ENCODE measurements at regions not wholly inside any gene's neighbourhood (a gene's known extent, or its start where the extent isn't known, plus 50 kb on each side); places are given as distances from the start of the nearest gene placed in this dataset.

DNA sequence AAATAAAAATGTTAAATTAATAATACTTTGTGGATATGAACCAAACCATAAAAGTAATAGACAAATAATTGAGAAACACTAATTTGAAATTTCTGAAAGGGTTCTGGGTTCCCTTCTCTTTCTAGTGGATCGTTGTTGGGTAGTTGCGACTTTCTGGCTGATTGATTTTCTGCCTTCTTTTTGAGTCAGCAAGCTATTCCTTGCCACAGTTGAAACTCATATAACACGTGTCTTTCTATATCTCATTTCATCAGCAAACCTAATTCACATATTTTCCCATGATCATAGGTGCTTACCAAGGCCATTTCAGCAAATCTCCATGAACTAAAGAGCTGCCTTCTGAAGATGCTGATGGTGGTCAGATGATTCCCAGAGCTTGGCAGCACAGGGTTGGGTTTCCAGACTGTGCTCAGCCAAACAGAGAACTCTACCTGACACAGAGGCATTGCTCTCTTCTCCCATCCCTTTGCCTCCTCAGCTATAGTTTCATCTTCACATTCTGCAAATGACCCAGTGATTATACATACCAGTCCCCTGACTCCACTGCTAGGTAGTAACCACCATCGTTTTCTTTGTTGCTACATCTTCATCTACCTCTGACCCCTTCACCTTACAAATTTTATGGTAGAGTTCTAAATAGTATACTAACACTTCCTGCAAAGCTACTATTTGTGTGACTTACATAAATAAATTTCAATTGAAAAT, 383.9 kb upstream of the DPH6 start:
- TF ChIP-seq, protein P1, sequence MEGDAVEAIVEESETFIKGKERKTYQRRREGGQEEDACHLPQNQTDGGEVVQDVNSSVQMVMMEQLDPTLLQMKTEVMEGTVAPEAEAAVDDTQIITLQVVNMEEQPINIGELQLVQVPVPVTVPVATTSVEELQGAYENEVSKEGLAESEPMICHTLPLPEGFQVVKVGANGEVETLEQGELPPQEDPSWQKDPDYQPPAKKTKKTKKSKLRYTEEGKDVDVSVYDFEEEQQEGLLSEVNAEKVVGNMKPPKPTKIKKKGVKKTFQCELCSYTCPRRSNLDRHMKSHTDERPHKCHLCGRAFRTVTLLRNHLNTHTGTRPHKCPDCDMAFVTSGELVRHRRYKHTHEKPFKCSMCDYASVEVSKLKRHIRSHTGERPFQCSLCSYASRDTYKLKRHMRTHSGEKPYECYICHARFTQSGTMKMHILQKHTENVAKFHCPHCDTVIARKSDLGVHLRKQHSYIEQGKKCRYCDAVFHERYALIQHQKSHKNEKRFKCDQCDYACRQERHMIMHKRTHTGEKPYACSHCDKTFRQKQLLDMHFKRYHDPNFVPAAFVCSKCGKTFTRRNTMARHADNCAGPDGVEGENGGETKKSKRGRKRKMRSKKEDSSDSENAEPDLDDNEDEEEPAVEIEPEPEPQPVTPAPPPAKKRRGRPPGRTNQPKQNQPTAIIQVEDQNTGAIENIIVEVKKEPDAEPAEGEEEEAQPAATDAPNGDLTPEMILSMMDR (IDR thresholded peaks at IDR 0.05; ENCODE audit: unreplicated experiment), result no peak
- H3K36me3 Mint-ChIP-seq (ENCODE audit: insufficient read depth, unreplicated experiment), result no peaks in the 10 kb centered on the region
- H3K9me3 Mint-ChIP-seq (ENCODE audit: low read depth, unreplicated experiment), result no peaks in the 10 kb centered on the region
- no TSS peak for BruUV-seq (replicated peaks)
- DNase-seq, result no peak
- intact Hi-C loops (cut with micrococcal nuclease; ENCODE audit: unreplicated experiment), result no loop called here
- H3K4me1 Mint-ChIP-seq (ENCODE audit: low read depth, unreplicated experiment), result no peaks in the 10 kb centered on the region
- H3K27me3 Mint-ChIP-seq (ENCODE audit: unreplicated experiment), result no peaks in the 10 kb centered on the region
- H3K4me3 Mint-ChIP-seq (ENCODE audit: low read depth, unreplicated experiment), result no peak overlapping the region
- CTCF ChIA-PET, result no interaction called here
- no peak overlapping the region for H3K27ac Mint-ChIP-seq (ENCODE audit: unreplicated experiment)

DNA sequence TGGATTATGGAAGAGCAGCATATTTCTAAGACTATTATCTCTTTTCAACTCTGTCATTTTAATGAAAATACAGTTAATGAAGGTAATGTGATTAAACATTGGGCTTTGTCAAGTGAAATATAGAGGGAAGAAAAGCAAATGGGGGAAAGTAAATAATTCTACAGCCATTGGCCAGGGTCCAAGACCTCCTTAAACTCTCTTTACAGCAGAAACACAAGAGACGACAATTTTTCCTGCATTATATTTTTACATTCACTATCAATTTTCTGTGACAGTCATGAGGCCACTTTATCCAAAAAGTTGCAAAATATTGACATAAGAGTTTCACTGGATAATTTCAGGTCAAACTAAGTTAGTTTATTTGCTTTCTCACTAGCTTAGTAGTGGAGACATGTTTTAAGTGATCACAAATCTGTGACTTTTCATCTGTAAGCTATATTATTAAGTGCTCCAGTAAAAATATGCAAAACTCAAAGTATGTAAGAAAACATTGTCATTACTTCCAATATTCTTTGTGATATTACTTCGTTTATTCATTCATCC, 385.9 kb upstream of the DPH6 start:
- intact Hi-C loops (cut with micrococcal nuclease; ENCODE audit: unreplicated experiment), result no loop called here
- no peak overlapping the region for H3K4me3 Mint-ChIP-seq (ENCODE audit: low read depth, unreplicated experiment)
- CTCF ChIA-PET, result no interaction called here
- no peak overlapping the region for H3K27ac Mint-ChIP-seq (ENCODE audit: unreplicated experiment)
- no peaks in the 10 kb centered on the region for H3K9me3 Mint-ChIP-seq (ENCODE audit: low read depth, unreplicated experiment)
- no peak for DNase-seq
- H3K27me3 Mint-ChIP-seq (ENCODE audit: unreplicated experiment), result no peaks in the 10 kb centered on the region
- no peaks in the 10 kb centered on the region for H3K4me1 Mint-ChIP-seq (ENCODE audit: low read depth, unreplicated experiment)
- BruUV-seq (replicated peaks), result no TSS peak
- no peaks in the 10 kb centered on the region for H3K36me3 Mint-ChIP-seq (ENCODE audit: insufficient read depth, unreplicated experiment)
- TF ChIP-seq, protein P1 (IDR thresholded peaks at IDR 0.05; ENCODE audit: unreplicated experiment), result no peak

DNA sequence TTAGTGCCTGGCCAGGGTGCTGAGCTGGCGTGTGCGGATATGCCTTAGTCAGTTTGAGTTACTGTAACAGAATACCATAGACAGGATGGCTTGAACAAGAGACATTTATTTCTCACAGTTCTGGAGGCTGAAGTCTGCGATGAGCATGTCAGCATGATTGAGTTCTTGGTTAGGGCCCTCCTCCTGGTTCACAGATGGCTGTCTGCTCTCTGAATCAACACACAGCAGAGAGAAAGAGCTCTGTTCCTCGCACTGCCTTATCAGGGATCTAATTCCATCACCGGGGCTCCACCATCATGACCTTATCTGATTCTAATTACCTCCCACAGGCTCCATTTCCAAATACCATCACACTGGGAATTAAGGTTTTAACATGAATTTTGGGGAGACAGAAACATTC, 386.6 kb upstream of the DPH6 start:
- Mint-ChIP-seq H3K27ac (ENCODE audit: unreplicated experiment) (no peak overlapping the region), H3K4me1 (ENCODE audit: low read depth, unreplicated experiment) (no peaks in the 10 kb centered on the region), H3K36me3 (ENCODE audit: insufficient read depth, unreplicated experiment) (no peaks in the 10 kb centered on the region), H3K27me3 (ENCODE audit: unreplicated experiment) (no peaks in the 10 kb centered on the region), H3K4me3 (ENCODE audit: low read depth, unreplicated experiment) (no peak overlapping the region), H3K9me3 (ENCODE audit: low read depth, unreplicated experiment) (no peaks in the 10 kb centered on the region)
- DNase-seq, result no peak
- intact Hi-C loops (cut with micrococcal nuclease; ENCODE audit: unreplicated experiment), result no loop called here
- CTCF ChIA-PET, result no interaction called here
- TF ChIP-seq, protein P1 (IDR thresholded peaks at IDR 0.05; ENCODE audit: unreplicated experiment), result no peak
- BruUV-seq (replicated peaks), result no TSS peak

DNA sequence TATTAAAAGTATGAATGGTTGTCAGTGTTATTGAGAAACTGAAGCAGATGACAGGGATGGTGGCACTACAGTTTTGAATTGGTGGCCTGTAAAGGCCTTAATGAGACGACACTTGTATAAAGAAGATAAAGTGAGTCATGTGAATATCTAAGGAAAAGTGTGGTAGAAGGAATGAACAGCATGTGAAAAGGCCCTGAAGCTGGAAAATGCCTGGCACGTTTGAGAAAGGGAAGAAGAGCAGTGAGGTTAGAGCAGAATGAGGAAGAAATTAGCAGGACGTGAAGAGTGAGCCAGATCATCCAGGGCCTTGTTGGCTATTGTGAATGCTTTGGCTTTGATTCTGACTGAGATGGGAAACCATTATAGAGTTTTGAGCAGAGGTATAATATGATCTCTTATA, 387.6 kb upstream of the DPH6 start:
- H3K36me3 Mint-ChIP-seq (ENCODE audit: insufficient read depth, unreplicated experiment), result no peaks in the 10 kb centered on the region
- no peak overlapping the region for H3K4me3 Mint-ChIP-seq (ENCODE audit: low read depth, unreplicated experiment)
- no peaks in the 10 kb centered on the region for H3K4me1 Mint-ChIP-seq (ENCODE audit: low read depth, unreplicated experiment)
- TF ChIP-seq, protein P1 (IDR thresholded peaks at IDR 0.05; ENCODE audit: unreplicated experiment), result no peak
- no TSS peak for BruUV-seq (replicated peaks)
- no peak overlapping the region for H3K27ac Mint-ChIP-seq (ENCODE audit: unreplicated experiment)
- intact Hi-C loops (cut with micrococcal nuclease; ENCODE audit: unreplicated experiment), result no loop called here
- H3K27me3 Mint-ChIP-seq (ENCODE audit: unreplicated experiment), result no peaks in the 10 kb centered on the region
- H3K9me3 Mint-ChIP-seq (ENCODE audit: low read depth, unreplicated experiment), result no peaks in the 10 kb centered on the region
- no peak for DNase-seq
- CTCF ChIA-PET, result no interaction called here

All from Calu3 (cell line).